Epithelial cell of proximal tubule (primary cell): ENCODE measurements at regions not wholly inside any gene's neighbourhood (a gene's known extent, or its start where the extent isn't known, plus 50 kb on each side); places are given as distances from the start of the nearest gene placed in this dataset.
"Not testable (repeated sequence)": the region's sequence is repeated elsewhere in the genome, so short reads cannot be mapped to it uniquely, and the experiment has no call there.

Experiments used
- DNase-seq: peaks from one replicate; pipeline ENCODE4 v3.0.0-alpha.2; 2011; ENCODE audit warnings: low read depth
- H3K4me3 ChIP-seq: 2 replicates; pipeline ENCODE4 v1.5.1; 2011; ENCODE audit warnings: low read depth, mild to moderate bottlenecking, low read length
- TF ChIP-seq, protein P1 (sequence below): conservative IDR thresholded peaks from 2 replicates; pipeline ENCODE4 v1.5.1; 2012; ENCODE audit warnings: low read depth, mild to moderate bottlenecking, low read length

DNA sequence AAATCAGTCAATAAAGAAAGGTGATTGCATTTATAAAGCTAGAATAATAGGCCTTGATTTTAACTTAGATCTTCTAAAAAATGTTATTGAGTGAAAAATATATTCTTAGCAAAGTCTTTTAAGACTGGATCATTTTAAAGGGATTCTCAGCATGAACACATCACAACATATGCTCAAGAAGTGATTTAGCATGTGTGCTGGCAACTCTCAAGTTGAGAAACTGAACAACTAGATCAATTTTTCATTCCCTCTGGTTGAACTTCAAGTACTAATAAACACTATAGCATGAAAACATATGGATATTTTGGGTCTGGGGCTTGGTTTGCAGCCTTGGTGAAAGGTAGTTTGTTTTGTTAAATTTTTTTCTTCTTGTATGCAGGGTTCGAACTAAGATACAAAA lies 107.8 kb upstream of the PNPT1 start:
- TF ChIP-seq, protein P1, sequence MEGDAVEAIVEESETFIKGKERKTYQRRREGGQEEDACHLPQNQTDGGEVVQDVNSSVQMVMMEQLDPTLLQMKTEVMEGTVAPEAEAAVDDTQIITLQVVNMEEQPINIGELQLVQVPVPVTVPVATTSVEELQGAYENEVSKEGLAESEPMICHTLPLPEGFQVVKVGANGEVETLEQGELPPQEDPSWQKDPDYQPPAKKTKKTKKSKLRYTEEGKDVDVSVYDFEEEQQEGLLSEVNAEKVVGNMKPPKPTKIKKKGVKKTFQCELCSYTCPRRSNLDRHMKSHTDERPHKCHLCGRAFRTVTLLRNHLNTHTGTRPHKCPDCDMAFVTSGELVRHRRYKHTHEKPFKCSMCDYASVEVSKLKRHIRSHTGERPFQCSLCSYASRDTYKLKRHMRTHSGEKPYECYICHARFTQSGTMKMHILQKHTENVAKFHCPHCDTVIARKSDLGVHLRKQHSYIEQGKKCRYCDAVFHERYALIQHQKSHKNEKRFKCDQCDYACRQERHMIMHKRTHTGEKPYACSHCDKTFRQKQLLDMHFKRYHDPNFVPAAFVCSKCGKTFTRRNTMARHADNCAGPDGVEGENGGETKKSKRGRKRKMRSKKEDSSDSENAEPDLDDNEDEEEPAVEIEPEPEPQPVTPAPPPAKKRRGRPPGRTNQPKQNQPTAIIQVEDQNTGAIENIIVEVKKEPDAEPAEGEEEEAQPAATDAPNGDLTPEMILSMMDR: no peak
- no peak overlapping the region for H3K4me3 ChIP-seq
- no peak for DNase-seq

DNA sequence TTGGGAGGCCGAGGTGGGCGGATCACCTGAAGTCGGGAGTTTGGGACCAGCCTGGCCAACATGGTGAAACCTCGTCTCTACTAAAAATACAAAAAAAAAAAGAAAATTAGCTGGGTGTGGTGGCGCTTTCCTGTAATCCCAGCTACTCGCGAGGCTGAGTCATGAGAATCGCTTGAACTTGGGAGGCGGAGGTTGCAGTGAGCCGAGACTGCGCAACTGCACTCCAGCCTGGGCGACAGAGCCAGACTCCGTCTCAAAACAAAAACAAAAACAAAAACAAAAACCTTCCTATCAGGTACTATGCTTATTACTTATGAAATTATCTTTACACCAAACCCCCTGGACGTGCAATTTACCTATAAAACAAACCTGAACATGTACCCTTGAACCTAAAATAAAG lies 106.0 kb upstream of the PNPT1 start:
- not testable (repeated sequence) for DNase-seq, H3K4me3 ChIP-seq

DNA sequence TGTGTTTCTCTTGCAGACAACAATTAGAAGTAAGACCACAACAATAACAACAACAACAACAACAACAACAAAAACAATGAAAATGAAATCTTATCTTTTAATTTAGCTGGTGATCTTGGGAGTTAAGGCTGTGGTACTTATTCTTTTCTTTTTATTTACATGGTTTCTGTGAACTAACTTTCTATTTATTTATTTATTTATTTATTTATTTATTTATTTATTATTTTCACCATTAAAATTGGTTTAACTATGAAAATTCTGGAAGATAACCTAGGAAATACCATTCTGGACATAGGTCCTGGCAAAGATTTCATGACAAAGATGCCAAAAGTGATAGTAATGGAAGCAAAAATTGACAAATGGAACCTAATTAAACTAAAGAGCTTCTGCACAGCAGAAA lies 102.5 kb upstream of the PNPT1 start:
- H3K4me3 ChIP-seq: no peak overlapping the region
- TF ChIP-seq, protein P1: no peak
- DNase-seq: no peak

DNA sequence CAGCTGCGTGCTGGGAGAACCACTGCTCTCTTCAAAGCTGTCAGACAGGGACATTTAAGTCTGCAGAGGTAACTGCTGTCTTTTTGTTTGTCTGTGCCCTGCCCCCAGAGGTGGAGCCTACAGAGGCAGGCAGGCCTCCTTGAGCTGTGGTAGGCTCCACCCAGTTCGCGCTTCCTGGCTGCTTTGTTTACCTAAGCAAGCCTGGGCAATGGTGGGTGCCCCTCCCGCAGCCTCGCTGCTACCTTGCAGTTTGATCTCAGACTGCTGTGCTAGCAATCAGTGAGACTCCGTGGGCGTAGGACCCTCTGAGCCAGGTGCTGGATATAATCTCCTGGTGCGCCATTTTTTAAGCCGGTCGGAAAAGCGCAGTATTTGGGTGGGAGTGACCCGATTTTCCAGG lies 100.0 kb upstream of the PNPT1 start:
- not testable (repeated sequence) for H3K4me3 ChIP-seq, DNase-seq

- no peak overlapping the region for H3K4me3 ChIP-seq
- DNase-seq: no peak
- TF ChIP-seq, protein P1: no peak
Measured at GRCh38 chr2:55786280-55786679, 92.6 kb upstream of the PNPT1 start.

- DNase-seq: not testable (repeated sequence)
Measured at GRCh38 chr2:55783751-55784150, 90.1 kb upstream of the PNPT1 start.

DNA sequence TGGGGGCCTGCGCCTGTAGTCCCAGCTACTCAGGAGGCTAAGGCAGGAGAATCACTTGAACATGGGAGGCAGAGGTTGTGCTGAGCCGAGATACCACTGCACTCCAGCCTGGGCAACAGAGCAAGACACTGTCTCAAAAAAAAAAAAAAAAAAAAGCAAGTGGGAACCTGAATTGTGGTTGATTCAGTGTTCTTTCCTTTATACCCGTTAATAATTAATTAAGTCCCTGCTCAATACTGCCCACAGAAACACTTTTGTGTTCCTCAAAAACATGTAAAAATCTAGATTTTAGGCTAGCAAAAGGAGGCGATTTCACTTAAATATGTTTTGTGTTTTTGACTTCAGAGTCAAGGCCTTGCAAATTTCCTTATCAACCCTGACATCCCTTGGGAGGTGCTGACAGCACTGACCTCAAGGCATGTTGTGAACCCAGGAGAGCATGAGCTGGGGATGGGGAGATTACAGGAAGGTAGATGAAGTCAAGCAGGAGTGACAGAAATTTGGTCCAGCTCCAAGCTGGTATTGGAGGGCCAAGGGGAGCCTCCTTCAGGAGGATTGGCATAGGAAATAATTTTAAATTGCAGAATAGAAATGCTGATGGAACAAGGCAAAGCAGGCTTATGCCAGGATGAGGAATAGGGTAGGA lies 89.0 kb upstream of the PNPT1 start:
- no peak overlapping the region for H3K4me3 ChIP-seq
- TF ChIP-seq, protein P1: no peak
- DNase-seq: no peak

More at GRCh38 chr2:55783751-55784150, 90.1 kb upstream of the PNPT1 start:
- H3K4me3 ChIP-seq: not testable (repeated sequence)

- H3K4me3 ChIP-seq: no peak overlapping the region
- TF ChIP-seq, protein P1: peak; percentile 19
- no peak for DNase-seq
Measured at GRCh38 chr2:55781542-55781941, 87.9 kb upstream of the PNPT1 start.

DNA sequence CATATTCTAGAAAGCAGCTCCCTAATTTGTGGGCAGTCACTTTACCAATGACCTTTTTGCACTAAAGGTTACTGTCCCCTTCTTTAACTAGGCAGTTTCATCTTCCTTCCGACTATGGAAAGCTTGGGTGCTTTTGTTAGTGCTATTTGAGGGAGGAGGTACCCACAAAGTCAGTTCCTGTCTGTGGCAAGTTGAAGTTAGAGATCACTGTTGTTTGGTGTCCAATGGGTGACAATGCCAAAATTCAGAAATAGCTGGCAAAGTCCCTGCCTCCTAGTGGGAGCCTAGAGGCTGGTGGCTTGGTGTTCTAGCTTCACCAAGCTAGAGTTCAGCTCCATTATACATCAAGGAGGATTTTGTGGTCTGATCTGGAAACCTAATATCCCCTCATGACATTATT lies 87.1 kb upstream of the PNPT1 start:
- no peak for DNase-seq
- H3K4me3 ChIP-seq: no peak overlapping the region
- TF ChIP-seq, protein P1: no peak
